ENCODE measurements at regions not wholly inside any gene's neighbourhood (a gene's known extent, or its start where the extent isn't known, plus 50 kb on each side); places are given as distances from the start of the nearest gene placed in this dataset.

- H3K4me1 Mint-ChIP-seq, result no peaks in the 10 kb centered on the region
- H3K27me3 Mint-ChIP-seq (ENCODE audit: low read depth, poor library complexity), result no peaks in the 10 kb centered on the region
- no peak for DNase-seq
- no peak overlapping the region for H3K4me3 Mint-ChIP-seq
- no peak overlapping the region for H3K27ac Mint-ChIP-seq
- no peak for TF ChIP-seq CTCF (IDR thresholded peaks at IDR 0.05)
- peaks cover 20% of the 10 kb centered on the region for H3K9me3 Mint-ChIP-seq
- H3K36me3 Mint-ChIP-seq (ENCODE audit: low read depth), result no peaks in the 10 kb centered on the region
Observed at GRCh38 chr7:9106747-9107146, 673.3 kb downstream of the NXPH1 start.

- H3K36me3 Mint-ChIP-seq (ENCODE audit: low read depth), result no peaks in the 10 kb centered on the region
- no peak for TF ChIP-seq CTCF (IDR thresholded peaks at IDR 0.05)
Observed at GRCh38 chr7:9120331-9120730, 686.9 kb downstream of the NXPH1 start.

GRCh38 chr7:9124320-9124719 lies 690.9 kb downstream of the NXPH1 start:
- no peak for DNase-seq
- H3K4me1 Mint-ChIP-seq, result no peaks in the 10 kb centered on the region
- TF ChIP-seq CTCF (IDR thresholded peaks at IDR 0.05), result no peak

More at GRCh38 chr7:9120331-9120730, 686.9 kb downstream of the NXPH1 start:
- Mint-ChIP-seq H3K4me3 (no peak overlapping the region), H3K4me1 (no peaks in the 10 kb centered on the region), H3K9me3 (no peaks in the 10 kb centered on the region), H3K27ac (no peak overlapping the region), H3K27me3 (ENCODE audit: low read depth, poor library complexity) (no peaks in the 10 kb centered on the region)
- DNase-seq, result no peak

GRCh38 chr7:9125246-9125645 lies 691.8 kb downstream of the NXPH1 start:
- no peak overlapping the region for H3K4me3 Mint-ChIP-seq
- H3K27ac Mint-ChIP-seq, result no peak overlapping the region
- H3K4me1 Mint-ChIP-seq, result no peaks in the 10 kb centered on the region
- no peaks in the 10 kb centered on the region for H3K36me3 Mint-ChIP-seq (ENCODE audit: low read depth)
- DNase-seq, result no peak
- no peaks in the 10 kb centered on the region for H3K27me3 Mint-ChIP-seq (ENCODE audit: low read depth, poor library complexity)
- no peaks in the 10 kb centered on the region for H3K9me3 Mint-ChIP-seq
- TF ChIP-seq CTCF (IDR thresholded peaks at IDR 0.05), result no peak

More at GRCh38 chr7:9124320-9124719, 690.9 kb downstream of the NXPH1 start:
- Mint-ChIP-seq H3K4me3 (no peak overlapping the region), H3K36me3 (ENCODE audit: low read depth) (no peaks in the 10 kb centered on the region), H3K9me3 (no peaks in the 10 kb centered on the region), H3K27me3 (ENCODE audit: low read depth, poor library complexity) (no peaks in the 10 kb centered on the region), H3K27ac (no peak overlapping the region)

- H3K27me3 Mint-ChIP-seq (ENCODE audit: low read depth, poor library complexity), result no peaks in the 10 kb centered on the region
- no peak for TF ChIP-seq CTCF (IDR thresholded peaks at IDR 0.05)
- H3K27ac Mint-ChIP-seq, result no peak overlapping the region
- H3K4me3 Mint-ChIP-seq, result no peak overlapping the region
- no peaks in the 10 kb centered on the region for H3K36me3 Mint-ChIP-seq (ENCODE audit: low read depth)
- DNase-seq, result no peak
- H3K4me1 Mint-ChIP-seq, result no peaks in the 10 kb centered on the region
- no peaks in the 10 kb centered on the region for H3K9me3 Mint-ChIP-seq
Observed at GRCh38 chr7:9127901-9128300, 694.5 kb downstream of the NXPH1 start.

GRCh38 chr7:9148687-9149086 lies 715.3 kb downstream of the NXPH1 start:
- Mint-ChIP-seq H3K4me3 (no peak overlapping the region), H3K36me3 (ENCODE audit: low read depth) (no peaks in the 10 kb centered on the region), H3K27ac (no peak overlapping the region), H3K4me1 (no peaks in the 10 kb centered on the region), H3K27me3 (ENCODE audit: low read depth, poor library complexity) (no peaks in the 10 kb centered on the region), H3K9me3 (no peaks in the 10 kb centered on the region)
- no peak for DNase-seq
- TF ChIP-seq CTCF (IDR thresholded peaks at IDR 0.05), result no peak
